ENCODE measurements at regions not wholly inside any gene's neighbourhood (a gene's known extent, or its start where the extent isn't known, plus 50 kb on each side); places are given as distances from the start of the nearest gene placed in this dataset.

DNA sequence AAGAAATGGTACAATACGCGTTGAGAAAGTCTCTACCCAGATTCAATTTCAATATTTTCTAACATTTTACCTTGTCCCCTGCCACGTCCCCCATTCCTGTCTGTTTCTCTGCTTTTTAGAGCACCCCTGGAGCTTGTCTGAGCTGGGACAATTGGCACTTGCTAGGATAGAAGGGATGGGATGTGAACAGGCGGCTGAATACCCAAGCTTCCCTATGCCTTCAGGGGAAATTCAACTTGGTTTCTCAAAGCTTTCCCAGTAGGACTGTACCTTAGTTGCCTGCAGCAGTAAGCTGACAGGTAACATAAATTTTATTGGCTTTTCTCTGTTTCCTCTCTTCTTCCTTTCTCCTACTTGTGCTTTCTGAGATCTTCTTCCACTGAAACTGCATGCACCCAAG lies 1663.3 kb downstream of the EFNB2 start:
- DNase-seq (ENCODE audit: low read depth, low spot score) = peak; percentile 5

DNA sequence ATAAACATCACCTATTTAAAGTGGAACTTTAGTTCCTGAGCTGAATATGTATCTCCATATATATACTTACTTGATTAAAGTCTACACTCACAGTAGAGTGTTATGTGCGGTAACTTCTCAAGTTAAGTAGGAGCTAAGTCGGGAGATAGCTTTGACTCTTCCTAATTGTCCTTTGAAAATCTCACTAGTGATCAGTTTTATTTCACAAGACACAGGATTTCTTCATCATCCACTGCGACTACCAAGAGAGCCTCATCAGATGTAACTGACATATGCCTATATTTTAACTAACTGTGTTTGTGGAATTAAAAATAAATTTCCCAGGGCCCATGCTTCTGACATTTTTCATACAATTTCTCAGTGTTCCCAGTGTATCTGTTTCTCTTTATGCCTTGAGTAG lies 1664.0 kb downstream of the EFNB2 start:
- DNase-seq (ENCODE audit: low read depth, low spot score) = no peak

DNA sequence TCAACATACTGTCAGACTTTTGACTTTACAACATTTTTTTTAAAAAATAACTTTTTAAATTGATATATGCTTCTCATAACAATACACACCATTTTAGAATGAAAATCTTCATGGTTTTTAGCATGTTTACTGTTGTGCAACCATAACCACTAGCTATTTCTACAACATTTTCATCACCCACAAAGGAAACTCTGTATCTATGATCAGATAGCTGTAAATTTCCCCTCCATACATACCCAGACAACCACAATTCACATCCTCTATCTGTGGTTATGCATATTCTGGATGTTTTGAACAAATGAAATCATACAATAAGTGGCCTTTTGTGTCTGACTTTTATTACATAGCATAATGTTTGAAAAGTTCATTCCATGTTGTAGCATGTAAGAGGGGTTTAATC lies 1666.0 kb downstream of the EFNB2 start:
- no peak for DNase-seq (ENCODE audit: low read depth, low spot score)

DNA sequence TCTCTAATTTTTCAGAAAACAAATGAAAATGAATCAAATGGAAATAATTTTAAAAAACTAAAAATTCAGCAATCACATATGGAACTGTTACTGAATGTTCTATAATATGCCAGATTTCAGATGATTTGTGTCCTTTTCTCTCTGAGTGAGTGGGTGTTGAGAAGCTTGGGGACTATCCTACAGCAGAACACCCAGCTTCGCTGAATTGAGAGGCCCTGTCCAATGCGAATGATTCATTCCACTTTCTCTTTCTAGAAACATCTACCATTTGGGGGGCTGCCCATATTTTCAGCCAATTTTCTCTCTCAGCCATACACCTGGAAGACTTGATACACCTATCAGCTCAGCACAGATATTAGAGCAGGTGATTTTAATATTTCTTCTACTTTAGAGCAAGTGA lies 1666.7 kb downstream of the EFNB2 start:
- DNase-seq (ENCODE audit: low read depth, low spot score) = no peak

DNA sequence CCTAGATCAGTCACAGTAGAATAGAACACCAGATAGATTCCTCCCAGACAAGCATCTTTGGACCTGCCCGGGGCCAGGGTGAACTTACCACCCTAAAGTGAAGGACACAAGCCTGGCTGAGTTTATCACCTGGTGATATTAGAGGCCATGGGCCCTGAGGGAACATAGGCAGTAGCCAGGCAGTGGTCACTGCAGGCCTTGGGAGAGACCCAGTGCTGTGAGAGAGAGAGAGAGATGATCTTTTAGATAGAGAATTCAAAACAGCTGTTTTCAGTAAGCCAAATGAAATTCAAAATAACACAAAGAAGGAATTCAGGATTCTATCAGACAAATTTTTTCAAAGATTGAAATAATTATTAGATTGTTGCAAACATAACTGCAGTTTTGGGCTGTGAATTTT lies 1679.9 kb downstream of the EFNB2 start:
- no peak for DNase-seq (ENCODE audit: low read depth, low spot score)

DNA sequence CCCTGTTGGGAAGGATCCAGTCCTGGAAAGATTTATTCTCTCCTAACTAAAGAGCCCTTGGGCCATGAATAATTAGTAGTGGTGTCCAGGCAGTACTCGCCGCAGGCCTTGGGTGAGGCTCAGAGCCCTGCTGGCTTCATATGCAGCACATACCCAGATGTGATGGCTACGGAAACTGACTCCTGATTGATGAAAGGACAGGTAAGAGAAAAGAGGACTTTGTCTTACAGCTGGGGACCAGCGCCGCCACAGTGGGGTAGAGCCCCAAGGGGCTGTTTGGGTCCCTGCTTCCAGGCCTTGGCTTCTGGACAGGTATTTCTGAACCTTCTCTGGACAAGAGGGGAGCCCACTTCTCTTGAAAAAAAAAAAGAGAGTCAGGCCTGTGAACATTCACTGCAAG lies 1680.8 kb downstream of the EFNB2 start:
- no peak for DNase-seq (ENCODE audit: low read depth, low spot score)

DNA sequence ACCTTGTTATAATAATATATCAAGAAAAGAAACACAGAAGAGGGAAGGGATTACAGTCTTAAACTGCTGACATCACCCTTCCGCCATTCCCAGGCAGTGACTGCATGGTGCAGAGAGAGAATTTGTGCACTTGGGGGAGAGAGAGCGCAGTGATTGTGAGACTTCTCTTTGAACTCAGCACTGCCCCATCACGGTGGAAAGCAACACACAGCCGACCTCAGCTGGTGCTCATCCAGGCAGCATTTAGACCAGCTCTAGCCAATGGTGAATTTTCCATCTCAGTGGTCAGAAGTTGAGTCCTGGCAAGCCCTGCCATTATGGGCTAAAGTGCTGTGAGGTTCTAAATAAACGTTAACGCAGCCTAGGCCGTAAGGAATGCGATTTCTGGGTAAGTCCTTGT lies 1681.5 kb downstream of the EFNB2 start:
- DNase-seq (ENCODE audit: low read depth, low spot score) = no peak

DNA sequence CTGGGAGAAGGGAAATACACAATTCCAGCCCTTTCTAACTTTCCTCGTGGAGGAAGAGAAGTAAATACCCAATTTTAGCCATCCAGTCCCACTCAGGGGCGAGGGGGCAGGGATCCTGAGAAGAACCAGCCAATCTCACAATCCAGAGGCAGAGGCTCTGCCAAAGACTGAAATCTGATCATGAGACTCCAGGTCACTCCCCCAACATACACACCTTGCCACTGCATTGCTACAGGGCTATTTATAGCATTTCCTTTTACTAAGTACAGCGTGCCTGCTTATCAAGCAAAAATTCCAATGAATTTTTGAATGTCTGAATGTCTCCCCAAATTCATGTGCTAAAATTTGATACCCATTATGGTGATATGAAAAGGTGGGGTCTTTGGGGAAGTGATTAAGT lies 1687.5 kb downstream of the EFNB2 start:
- DNase-seq (ENCODE audit: low read depth, low spot score) = no peak

DNA sequence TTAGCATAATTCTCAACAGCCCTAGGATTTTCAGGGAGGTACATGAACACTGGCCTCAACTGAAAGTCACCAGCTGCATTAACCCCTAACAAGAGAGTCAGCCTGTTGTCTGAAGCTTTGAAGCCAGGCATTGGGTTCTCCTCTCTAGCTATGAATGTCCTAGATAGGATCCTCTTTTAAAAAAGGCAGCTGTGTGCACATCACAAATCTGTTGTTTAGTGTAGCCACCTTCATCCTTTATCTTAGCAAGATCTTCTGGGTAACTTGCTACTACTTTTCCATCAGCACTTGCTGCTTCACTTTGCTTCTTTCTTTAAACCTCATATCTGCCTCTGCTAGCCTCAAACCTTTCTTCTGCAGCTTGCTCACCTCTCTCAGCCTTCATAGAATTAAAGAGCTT lies 1692.1 kb downstream of the EFNB2 start:
- no peak for DNase-seq (ENCODE audit: low read depth, low spot score)

DNA sequence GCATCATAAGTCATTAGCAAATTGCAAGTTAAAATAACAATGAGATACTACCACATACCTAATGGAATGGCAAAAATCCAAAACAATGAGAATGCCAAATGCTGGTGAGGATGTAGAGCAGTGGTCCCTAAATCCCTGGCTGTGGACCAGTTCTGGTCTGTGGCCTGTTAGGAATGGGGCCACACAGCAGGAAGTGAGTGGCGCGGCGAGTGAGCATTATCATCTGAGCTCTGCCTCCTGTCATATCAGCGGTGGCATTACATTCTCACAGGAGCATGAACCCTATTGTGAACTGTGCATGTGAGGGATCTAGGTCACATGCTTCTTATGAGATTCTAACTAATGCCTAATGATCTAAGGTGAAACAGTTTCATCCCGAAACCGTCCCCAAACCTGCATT lies 1694.4 kb downstream of the EFNB2 start:
- DNase-seq (ENCODE audit: low read depth, low spot score) = no peak

DNA sequence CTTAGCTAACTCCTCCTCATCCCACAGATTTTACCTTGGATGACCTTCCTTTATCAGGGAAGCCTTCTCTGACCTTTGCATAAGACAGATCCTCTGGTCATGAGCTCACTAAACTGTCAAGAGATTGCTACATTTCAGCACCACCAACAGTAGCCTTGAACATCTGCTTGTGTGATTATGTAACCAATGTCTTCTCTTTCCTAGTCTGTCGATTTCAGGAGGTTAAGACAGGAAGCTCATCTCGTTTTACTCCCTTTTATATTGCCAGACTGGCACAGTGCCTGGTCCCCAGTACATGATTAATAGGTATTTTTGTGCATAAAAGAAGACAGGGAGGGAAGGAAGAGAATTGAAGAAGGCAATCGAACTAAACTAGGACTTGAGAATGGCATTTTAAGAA lies 1697.7 kb downstream of the EFNB2 start:
- no peak for DNase-seq (ENCODE audit: low read depth, low spot score)

DNA sequence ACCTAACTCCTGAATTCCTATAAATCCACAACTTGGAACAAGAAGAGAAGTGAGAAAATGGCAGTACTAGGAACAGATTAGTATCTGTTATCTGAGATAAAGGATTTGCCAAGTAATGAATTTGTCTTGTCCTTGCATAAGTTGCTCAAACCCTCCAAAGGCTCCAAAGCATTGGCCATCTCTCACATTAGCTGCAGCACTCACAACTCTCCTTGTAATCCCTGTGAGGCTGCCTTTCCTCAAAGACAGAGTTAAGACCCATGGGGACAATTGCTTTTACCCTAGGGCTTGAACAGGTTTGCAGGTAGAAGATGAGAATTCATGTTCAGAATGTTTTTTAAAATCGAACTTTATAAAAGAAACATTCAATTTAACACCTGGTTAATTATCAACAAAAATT lies 1702.2 kb downstream of the EFNB2 start:
- DNase-seq (ENCODE audit: low read depth, low spot score) = no peak

DNA sequence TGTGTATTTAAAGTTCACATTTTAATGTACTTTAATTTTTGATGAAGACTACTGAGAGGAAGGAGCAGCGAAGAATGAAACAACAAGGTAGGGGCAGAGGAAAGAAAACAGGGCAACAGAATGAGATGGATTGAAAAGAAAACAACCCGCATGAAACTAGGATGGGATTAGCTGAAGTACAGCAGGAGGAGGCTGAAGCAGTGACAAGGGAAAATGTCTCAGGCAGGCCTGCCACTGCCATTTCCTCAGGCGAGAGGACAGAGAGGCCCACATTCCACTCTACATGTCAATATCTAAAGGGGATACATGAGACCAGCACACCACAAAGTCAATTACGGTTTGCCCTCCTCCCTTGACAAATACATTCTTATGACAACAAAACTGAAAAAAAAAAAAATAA lies 1703.2 kb downstream of the EFNB2 start:
- no peak for DNase-seq (ENCODE audit: low read depth, low spot score)

DNA sequence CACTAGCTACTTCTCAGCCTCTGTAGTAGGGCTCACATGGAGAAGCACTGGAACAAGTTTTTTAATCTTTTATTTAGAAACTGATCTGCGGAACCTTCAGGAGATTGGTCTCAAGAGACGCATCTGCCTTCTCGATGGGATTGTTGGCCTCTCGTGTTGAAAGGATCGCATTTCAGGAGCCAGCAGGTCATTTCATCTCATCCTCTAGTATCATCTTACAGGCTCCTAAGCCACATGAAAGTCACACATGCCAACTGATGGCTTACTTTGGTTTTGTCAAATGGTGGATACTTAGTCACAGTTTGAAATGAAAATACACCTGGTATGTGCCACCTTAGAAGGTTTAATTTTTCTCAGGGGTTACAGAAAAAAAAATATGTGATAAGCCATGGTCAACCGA lies 1703.6 kb downstream of the EFNB2 start:
- no peak for DNase-seq (ENCODE audit: low read depth, low spot score)

DNA sequence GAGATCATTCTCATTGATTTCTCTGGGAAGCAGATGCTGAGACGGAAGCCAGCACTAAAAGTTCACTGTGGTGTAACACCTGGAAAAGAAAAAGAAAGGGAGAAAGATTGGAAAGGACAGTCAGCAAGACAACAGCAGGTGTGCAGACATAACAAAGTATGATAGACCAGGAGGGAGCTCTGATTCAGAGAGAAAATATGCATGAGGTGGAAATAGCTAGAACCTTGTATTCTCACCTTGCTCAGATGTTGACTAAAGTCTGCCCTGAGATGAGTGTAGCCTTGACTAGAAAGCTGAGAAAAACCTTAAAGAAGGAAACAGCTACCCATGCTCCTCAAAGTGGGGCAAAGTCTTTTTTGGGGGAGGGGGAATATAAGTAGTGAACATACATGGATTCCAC lies 1711.8 kb downstream of the EFNB2 start:
- no peak for DNase-seq (ENCODE audit: low read depth, low spot score)

DNA sequence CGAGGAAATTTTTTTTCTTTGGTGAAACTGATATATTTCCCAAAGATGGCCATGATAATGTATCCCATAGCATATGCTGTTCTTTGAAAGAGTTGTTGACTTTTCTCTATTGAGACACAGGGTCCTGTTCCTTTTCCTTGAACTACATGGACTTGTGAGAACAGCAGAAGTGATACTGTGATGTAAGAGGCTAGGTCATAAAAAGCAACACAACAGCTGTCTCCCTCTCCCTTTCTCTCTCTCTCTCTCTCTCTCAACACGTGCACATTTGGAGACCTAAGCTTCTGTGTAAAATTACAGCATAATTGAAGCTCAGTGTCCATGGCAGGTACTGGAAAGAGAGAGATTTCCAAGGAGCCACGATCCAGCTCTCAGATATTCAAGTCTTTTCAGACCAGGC lies 1712.4 kb downstream of the EFNB2 start:
- DNase-seq (ENCODE audit: low read depth, low spot score) = no peak

DNA sequence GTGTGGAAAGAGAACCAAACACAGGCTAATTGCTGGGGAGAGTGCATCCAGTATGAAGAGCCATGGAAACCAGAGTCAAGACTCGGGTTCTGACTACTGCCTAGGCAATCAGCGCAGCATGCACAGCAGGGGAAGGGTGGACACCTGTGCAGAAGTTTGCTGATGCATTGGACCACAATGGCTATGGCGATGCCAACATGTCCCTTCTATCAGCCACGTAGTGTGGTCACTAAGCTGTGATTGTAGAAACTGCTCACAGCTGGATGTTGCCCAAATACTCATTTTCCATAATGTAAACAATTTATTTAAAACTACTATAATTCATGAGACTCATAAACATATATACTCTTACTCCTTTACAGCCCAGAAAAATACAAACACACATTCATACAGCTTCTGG lies 1718.2 kb downstream of the EFNB2 start:
- no peak for DNase-seq (ENCODE audit: low read depth, low spot score)

DNA sequence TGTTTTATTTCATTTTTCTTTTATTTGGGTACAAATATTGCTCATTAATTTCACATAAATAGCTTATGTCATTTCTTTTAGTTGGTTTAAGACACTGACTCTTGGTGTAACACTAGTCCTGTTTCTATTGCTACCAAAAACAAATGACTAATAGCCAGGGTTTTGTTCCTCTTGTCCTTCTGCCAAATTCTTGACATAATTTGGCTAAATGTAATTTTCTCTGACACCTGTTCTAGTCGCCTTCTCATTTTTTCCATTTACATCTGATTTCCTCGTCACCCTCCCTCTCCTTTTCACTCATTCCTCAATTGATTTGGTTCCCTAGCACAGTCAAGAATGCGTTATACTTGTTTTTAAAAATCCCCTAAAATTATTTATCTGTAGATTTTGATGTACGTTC lies 1718.7 kb downstream of the EFNB2 start:
- DNase-seq (ENCODE audit: low read depth, low spot score) = no peak

DNA sequence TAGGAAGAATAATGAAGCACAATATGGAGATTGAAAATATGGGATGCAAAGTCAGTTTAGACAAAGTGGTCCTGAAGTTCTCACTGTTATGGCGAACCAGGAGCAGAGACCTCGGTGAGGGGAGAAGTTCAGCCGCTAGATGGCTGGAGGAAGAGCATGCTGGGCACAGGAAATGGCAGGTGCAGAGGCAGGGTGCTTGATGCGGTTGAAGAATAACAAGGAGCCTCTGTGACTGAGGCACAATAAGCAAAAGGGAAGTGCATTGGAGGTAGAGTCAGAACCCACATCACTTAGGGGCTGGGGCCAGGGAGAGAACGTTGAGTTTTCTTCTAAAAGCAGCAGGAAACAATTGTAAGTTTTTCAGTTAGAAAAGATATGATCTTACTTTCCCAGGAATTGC lies 1725.2 kb downstream of the EFNB2 start:
- DNase-seq (ENCODE audit: low read depth, low spot score) = no peak

DNA sequence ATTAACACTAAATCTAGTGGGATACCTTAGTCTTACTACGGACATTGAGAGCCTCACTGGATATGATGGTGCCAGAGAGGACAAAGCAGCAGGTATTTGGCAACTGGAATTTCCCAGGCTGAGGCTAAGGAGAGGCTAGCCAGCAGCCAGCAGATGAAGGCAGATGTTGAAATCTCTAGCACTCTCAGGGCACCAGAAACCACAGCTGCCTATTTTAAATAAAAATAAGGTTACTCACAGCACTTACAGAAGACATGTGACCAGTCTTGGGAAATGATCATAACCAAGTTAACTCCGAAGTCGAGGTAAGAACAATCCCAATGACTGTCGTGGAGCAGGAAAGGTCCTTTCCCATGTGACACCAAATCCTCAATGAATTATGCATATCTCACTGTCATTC lies 1726.0 kb downstream of the EFNB2 start:
- DNase-seq (ENCODE audit: low read depth, low spot score) = no peak

DNA sequence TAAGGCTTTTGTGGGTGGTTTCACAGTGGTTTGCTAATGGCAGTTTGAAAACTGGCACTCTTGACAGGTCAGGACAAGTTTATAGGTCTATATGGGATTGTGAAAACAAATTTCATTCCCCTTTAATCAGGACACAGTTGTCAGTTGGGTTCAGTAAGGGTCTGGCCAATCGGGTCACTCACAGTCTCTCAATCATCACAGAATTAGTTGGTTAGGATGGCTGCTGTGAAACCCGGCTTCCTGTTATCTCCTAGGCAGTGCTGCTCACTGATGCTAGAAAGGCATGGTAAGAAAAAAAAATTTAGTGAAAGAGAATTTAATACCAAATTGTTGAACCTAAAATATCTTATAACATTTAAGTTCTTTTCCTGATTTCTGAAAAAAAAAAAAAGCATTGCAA lies 1730.1 kb downstream of the EFNB2 start:
- no peak for DNase-seq (ENCODE audit: low read depth, low spot score)

DNA sequence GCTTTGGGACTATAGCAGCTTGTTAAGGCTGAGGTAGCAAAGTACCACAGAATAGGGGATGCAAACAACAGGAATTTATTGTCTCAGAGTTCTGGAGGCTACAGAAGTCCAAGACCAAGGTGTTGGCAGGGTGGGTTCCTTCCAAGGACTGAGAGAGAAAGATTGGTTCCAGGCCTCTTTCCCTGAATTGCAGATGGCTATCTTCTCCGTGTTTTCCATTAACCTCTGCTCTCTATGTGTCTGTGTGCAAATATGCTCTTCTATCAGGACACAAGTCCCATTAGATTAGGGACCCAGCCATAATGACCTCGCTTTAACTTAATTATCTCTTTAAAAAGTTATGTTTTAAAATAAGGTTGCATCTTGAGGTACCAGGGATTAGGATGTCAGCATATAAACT lies 1732.9 kb upstream of the SLC10A2 start:
- DNase-seq (ENCODE audit: low read depth, low spot score) = no peak

DNA sequence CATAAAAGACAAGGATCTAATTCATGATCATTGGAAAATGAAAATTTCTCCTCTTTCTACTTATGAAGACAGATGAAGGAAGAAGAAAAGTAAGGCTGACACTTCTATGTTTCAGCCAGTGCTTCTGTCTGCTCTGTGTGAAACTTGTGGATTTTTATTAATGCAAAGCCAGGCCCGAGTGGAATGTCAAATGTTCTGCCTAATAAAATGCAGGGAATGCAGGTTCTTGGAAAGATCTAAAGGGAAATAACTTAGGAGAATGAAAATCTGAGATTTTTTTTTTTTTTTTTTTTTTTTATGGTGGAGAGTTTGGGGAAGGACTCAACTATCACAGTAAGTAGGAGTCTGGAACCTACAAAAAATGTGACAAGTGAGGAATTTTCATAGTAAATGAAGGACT lies 1732.3 kb upstream of the SLC10A2 start:
- no peak for DNase-seq (ENCODE audit: low read depth, low spot score)

DNA sequence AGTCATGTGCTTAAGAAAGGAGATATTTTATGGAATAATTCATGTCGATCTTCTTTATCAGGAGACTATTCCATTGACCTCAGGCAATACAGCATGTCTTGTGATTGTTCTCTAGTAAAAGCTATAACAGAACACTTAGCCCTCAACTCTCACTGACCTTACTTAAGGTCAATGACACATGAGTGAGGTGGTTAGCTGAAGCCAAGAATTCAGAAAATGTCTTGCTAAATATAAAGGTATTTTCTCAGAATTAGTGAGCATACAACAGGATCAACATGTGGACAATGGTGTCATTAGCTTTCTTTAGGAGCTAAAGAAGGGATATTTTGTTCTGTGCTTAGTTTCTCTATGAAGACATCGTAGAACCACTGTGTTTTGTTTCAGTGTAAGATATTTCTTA lies 1730.4 kb upstream of the SLC10A2 start:
- DNase-seq (ENCODE audit: low read depth, low spot score) = no peak

DNA sequence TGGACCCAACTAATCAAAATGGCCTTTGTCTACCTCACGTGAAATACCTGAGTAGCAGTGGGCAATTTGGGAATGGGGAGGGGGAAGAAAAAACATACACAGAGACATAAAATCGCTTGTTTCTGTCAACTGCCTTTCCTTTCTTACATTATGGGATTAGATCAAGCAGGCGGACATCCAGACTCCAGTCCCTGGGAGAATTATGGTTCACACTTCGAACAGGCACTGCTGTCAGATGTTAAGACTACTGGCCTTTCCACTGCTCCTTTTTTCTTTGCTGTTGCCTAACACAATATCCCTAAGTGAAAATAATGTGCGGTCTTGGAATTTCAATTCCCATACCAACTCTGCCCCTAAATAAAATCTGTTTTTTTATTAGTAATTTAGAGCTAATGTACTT lies 1719.7 kb upstream of the SLC10A2 start:
- no peak for DNase-seq (ENCODE audit: low read depth, low spot score)

Measured in ELF-1 (cell line).